ENCODE measurements at regions not wholly inside any gene's neighbourhood (a gene's known extent, or its start where the extent isn't known, plus 50 kb on each side); places are given as distances from the start of the nearest gene placed in this dataset.

DNA sequence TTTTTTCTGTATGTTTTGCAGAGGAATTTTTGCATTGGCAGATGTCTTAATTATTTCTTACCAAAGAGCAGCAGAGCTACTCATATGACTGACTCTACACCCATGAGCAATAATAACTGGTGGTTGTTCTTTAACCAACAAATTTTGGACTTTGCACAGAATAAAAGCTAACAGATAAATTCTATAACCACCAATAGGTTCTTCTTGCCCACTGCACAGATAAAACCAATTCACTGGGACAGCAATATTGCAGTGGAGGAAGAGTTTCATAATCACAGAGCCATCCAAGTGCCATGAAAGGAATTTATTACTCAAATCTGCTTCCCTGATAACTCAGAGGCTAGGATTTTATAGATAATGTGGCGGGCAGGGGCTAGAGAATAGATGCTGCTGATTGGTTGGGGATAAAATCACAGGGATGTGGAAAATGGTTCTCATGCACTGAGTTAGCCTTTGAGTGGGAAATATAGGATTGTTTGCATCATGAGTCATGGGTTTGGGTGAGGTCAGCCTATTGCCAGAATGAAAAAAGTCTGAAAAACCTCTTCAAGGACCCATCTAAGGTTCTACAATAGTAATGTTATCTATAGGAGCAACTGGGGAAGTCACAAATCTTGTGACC, 104.3 kb upstream of the PCDH17 start:
- no peak for ATAC-seq
- H3K27me3 Mint-ChIP-seq = no peaks in the 10 kb centered on the region
- H3K27ac Mint-ChIP-seq = no peak overlapping the region
- H3K4me3 Mint-ChIP-seq = no peak overlapping the region
- no peaks in the 10 kb centered on the region for H3K36me3 Mint-ChIP-seq (ENCODE audit: low read depth)
- DNase-seq = no peak
- H3K4me1 Mint-ChIP-seq = no peaks in the 10 kb centered on the region
- peaks cover 4% of the 10 kb centered on the region for H3K9me3 Mint-ChIP-seq

DNA sequence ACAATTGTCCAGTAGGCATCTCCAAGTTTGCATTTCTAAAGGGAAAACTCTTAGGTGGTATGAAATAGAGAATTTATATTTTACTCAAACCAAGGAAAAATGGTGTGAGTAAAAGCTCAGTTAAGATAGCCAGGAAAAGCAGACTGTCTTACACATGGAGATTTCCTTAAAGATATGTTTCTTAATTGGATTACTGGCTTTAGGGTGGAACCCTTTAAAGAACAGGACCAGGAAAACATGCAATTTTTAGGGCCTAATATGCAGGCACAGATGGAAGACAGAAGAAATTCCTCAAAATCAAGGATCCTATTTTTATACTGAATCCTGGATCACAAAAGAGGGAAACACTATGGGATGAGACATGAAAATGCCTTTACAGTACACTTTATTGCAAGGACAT, 100.3 kb upstream of the PCDH17 start:
- H3K4me3 Mint-ChIP-seq = no peak overlapping the region
- H3K27me3 Mint-ChIP-seq = no peaks in the 10 kb centered on the region
- H3K27ac Mint-ChIP-seq = no peak overlapping the region
- H3K36me3 Mint-ChIP-seq (ENCODE audit: low read depth) = no peaks in the 10 kb centered on the region
- DNase-seq (no peak), ATAC-seq (no peak)
- no peaks in the 10 kb centered on the region for H3K4me1 Mint-ChIP-seq
- H3K9me3 Mint-ChIP-seq = peaks cover 4% of the 10 kb centered on the region

DNA sequence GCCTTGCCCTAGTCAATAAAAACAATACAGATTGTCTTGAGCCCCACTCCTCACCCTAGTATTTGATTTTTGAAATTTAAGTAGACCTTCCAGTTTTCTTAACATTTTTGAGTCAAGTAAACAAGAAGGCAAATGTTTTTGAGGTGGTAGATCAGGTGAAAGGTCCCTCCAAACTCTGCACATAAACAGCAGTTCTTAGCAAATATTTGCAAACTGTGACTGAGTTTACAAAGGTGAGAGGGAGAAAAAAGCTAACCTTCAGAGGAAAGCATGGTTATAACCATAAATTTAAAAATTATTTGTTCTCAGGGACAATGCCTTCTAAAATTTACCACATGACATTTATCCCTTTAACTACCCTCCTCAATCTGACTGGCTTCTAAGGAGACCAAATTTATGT, 84.6 kb upstream of the PCDH17 start:
- Mint-ChIP-seq H3K27ac (no peak overlapping the region), H3K9me3 (peaks cover 16% of the 10 kb centered on the region), H3K4me1 (no peaks in the 10 kb centered on the region), H3K36me3 (ENCODE audit: low read depth) (no peaks in the 10 kb centered on the region), H3K27me3 (no peaks in the 10 kb centered on the region), H3K4me3 (no peak overlapping the region)
- ATAC-seq (no peak), DNase-seq (no peak)

DNA sequence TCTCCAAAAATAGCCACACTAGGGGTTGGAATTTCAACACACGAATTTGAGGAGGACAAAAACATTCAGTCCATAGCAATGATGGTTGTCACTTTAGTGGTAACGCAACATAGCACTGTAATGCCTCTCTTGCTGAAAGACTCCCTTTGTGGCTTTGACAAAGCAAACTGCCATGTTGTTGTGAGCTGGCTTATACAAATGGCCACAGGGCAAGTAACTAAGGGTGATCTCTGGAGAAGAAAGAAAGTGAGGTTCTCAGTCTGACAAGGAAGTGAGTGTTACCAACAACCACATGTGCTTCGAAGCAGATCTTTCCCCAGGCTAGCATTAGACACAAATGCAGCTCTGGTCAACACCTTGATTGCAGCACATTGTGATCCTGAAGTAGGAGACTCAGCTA, 79.1 kb upstream of the PCDH17 start:
- DNase-seq = no peak
- H3K9me3 Mint-ChIP-seq = peaks cover 6% of the 10 kb centered on the region

DNA sequence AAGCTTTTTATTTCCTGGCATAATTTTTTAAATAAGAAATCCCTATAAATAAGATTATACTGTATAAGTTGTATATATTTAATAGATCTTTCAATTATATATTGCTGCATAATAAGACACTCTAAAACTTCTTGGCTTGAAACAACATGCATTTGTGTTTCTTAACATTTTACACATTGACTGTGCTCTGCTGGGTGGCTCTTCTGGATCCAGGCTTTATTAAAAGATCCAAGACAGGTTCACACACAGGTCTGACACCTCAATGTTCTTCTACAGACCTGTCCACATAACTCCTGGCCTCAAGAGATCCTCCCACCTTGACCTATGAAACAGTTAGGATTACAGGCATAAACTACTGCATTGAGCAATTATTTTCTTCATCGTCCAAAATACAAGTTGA, 77.6 kb upstream of the PCDH17 start:
- H3K27me3 Mint-ChIP-seq = no peaks in the 10 kb centered on the region
- H3K9me3 Mint-ChIP-seq = peaks cover 6% of the 10 kb centered on the region
- no peaks in the 10 kb centered on the region for H3K36me3 Mint-ChIP-seq (ENCODE audit: low read depth)
- no peak overlapping the region for H3K4me3 Mint-ChIP-seq
- no peaks in the 10 kb centered on the region for H3K4me1 Mint-ChIP-seq
- no peak for DNase-seq
- H3K27ac Mint-ChIP-seq = no peak overlapping the region
- ATAC-seq = no peak

More for the DNA sequence above, 79.1 kb upstream of the PCDH17 start:
- H3K27ac Mint-ChIP-seq = no peak overlapping the region
- H3K27me3 Mint-ChIP-seq = no peaks in the 10 kb centered on the region
- no peak overlapping the region for H3K4me3 Mint-ChIP-seq
- H3K36me3 Mint-ChIP-seq (ENCODE audit: low read depth) = no peaks in the 10 kb centered on the region
- H3K4me1 Mint-ChIP-seq = no peaks in the 10 kb centered on the region
- ATAC-seq = no peak

DNA sequence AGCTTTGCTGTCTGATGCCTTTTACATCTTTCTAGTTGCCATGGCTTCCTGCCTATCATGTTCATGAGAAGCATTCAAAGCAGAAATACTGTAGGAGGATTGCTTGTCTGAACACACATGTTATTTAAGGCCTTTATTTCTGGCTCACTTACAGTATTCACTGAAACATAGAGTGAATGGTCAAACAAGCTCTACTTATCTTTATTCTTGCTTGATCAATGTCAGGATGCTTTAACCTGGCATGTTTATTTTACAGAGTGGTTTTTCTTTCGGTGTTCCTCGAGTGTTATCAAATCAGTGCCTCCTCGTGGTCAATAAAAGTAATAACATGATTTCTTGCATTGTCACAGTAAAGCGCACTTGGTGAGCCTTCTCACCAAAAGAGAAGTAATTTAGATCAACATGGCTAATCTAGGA, 73.5 kb upstream of the PCDH17 start:
- DNase-seq (no peak), ATAC-seq (no peak)
- Mint-ChIP-seq H3K4me3 (no peak overlapping the region), H3K27ac (no peak overlapping the region), H3K36me3 (ENCODE audit: low read depth) (no peaks in the 10 kb centered on the region), H3K27me3 (no peaks in the 10 kb centered on the region), H3K4me1 (no peaks in the 10 kb centered on the region), H3K9me3 (no peaks in the 10 kb centered on the region)

DNA sequence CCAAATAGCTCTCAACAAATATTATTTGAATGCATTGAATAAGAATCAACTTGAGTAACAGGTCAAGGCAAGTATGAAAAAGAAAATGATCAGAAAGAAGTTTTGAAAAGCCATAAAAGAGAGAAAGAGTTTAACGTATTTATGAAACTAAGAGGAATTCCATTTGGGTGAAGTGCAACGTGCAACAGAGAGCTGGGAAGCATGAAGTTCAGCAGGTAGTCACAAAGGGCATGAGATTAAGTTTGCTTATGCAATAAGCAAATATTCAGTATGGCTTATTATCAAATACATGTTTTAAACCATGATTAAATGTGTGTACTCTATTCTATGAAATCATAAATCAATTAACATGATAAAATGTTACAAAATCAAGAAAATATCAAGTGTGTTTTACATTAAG, 62.7 kb upstream of the PCDH17 start:
- Mint-ChIP-seq H3K4me1 (no peaks in the 10 kb centered on the region), H3K27me3 (no peaks in the 10 kb centered on the region), H3K27ac (no peak overlapping the region), H3K9me3 (peaks cover 24% of the 10 kb centered on the region), H3K36me3 (ENCODE audit: low read depth) (no peaks in the 10 kb centered on the region), H3K4me3 (no peak overlapping the region)
- DNase-seq (no peak), ATAC-seq (no peak)

DNA sequence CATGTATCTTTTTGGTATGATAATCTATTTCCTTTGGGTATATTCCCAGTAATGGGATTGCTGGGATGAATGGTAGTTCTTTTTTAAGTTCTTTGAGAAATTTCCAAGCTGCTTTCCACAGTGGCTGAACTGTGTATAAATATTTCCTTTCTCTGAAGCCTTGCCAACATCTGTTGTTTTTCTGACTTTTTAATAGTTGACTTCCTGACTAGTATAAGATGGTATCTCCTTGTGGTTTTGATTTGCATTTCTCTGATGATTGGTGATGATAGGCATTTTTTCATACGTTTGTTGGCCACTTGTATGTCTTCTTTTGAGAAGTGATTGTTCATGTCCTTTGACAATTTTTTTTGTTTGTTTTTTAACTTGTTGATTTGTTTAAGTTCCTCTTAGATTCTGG, 61.6 kb upstream of the PCDH17 start:
- Mint-ChIP-seq H3K9me3 (peaks cover 24% of the 10 kb centered on the region), H3K27ac (no peak overlapping the region), H3K4me1 (no peaks in the 10 kb centered on the region), H3K36me3 (ENCODE audit: low read depth) (no peaks in the 10 kb centered on the region), H3K27me3 (no peaks in the 10 kb centered on the region), H3K4me3 (no peak overlapping the region)
- DNase-seq (no peak), ATAC-seq (no peak)

Data from activated naive CD8-positive, alpha-beta T cell treated with anti-CD3 and anti-CD28 coated beads, Interleukin-2, amount 50 U/mL, for 24 hours (primary cell).